ENCODE measurements at regions not wholly inside any gene's neighbourhood (a gene's known extent, or its start where the extent isn't known, plus 50 kb on each side); places are given as distances from the start of the nearest gene placed in this dataset.
"Not testable (repeated sequence)": the region's sequence is repeated elsewhere in the genome, so short reads cannot be mapped to it uniquely, and the experiment has no call there.

DNA sequence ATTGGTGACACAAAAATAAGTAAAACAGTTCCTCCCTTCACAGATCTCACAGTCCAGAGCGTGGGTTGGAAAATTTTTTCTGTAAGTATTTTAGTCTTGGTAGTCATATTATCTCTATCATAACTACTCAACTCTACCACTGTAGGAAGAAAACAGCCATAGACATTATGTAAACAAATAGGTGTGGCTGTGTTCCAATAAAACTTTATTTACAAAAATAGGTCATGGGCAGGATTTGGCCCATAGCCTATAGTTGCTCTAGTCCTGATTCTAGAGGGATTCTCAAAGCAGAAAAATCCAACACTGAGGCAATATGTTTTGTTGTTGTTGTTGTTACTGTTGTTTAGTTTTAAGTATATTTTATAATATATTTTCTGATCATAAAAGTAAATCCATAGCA, 206.1 kb upstream of the GADL1 start:
- FAIRE-seq (no peak), DNase-seq (ENCODE audit: low read depth) (no peak)
- TF ChIP-seq, protein P1, sequence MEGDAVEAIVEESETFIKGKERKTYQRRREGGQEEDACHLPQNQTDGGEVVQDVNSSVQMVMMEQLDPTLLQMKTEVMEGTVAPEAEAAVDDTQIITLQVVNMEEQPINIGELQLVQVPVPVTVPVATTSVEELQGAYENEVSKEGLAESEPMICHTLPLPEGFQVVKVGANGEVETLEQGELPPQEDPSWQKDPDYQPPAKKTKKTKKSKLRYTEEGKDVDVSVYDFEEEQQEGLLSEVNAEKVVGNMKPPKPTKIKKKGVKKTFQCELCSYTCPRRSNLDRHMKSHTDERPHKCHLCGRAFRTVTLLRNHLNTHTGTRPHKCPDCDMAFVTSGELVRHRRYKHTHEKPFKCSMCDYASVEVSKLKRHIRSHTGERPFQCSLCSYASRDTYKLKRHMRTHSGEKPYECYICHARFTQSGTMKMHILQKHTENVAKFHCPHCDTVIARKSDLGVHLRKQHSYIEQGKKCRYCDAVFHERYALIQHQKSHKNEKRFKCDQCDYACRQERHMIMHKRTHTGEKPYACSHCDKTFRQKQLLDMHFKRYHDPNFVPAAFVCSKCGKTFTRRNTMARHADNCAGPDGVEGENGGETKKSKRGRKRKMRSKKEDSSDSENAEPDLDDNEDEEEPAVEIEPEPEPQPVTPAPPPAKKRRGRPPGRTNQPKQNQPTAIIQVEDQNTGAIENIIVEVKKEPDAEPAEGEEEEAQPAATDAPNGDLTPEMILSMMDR (IDR thresholded peaks at IDR 0.05; ENCODE audit: insufficient read depth, low read length, severe bottlenecking), result no peak
- no peaks in the 10 kb centered on the region for H3K27me3 ChIP-seq (ENCODE audit: control insufficient read depth, insufficient read depth, low read length)
- H3K36me3 ChIP-seq (ENCODE audit: control insufficient read depth, insufficient read depth, low read length), result no peaks in the 10 kb centered on the region
- no peak overlapping the region for H3K4me3 ChIP-seq (ENCODE audit: low read depth, low read length)

DNA sequence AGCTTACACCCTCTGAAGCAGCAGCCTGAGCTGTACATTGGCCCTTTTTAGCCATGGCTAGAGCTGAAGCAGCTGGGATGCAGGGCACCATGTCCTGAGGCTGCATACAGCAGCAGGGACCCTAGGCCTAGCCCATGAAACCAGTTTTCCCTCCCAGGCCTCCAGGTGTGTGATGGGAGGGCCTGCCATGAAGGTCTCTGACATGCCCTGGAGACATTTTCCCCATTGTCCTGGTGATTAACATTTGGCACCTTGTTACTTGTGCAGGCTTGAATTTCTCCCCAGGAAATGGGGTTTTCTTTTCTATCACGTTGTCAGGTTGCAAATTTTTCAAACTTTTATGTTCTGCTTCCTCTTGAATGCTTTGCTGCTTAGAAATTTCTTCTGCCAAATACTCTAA, 206.8 kb upstream of the GADL1 start:
- H3K36me3 ChIP-seq (ENCODE audit: control insufficient read depth, insufficient read depth, low read length); FAIRE-seq; H3K27me3 ChIP-seq (ENCODE audit: control insufficient read depth, insufficient read depth, low read length); H3K4me3 ChIP-seq (ENCODE audit: low read depth, low read length): not testable (repeated sequence)
- peak; percentile 61 for DNase-seq (ENCODE audit: low read depth)

DNA sequence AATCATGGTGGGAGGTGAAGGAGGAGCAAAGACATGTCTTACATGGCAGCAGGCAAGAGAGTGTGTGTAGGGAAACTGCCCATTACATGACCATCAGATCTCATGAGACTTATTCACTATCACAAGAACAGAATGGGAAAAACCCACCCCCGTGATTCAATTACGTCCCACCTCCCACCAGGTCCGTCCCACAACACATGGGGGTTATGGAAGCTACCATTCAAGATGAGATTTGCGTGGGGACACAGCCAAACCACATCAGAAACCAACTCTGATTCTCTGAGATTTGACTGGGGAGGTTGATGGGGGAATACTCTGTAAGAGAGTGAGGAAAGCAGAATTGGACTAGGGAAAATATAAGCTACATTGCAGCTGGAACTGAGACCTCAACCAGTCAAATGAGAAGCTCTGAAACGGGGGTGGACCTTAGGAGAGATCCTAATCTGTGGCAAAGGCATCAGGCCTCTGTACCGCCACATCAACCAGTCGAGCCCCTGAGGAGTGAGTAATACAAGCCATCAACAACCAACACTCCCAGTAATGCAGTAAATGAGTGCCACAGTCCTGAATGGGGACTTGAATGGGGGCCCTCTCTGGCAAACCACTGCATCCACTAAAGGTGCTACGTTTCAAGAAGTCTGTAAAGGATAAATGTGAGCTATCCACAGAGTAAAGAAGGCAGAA, 207.9 kb upstream of the GADL1 start:
- Histone ChIP-seq H3K36me3 (ENCODE audit: control insufficient read depth, insufficient read depth, low read length) (no peaks in the 10 kb centered on the region), H3K27me3 (ENCODE audit: control insufficient read depth, insufficient read depth, low read length) (no peaks in the 10 kb centered on the region), H3K4me3 (ENCODE audit: low read depth, low read length) (no peak overlapping the region)
- no peak for DNase-seq (ENCODE audit: low read depth)
- TF ChIP-seq, protein P1 (IDR thresholded peaks at IDR 0.05; ENCODE audit: insufficient read depth, low read length, severe bottlenecking), result no peak
- no peak for FAIRE-seq

DNA sequence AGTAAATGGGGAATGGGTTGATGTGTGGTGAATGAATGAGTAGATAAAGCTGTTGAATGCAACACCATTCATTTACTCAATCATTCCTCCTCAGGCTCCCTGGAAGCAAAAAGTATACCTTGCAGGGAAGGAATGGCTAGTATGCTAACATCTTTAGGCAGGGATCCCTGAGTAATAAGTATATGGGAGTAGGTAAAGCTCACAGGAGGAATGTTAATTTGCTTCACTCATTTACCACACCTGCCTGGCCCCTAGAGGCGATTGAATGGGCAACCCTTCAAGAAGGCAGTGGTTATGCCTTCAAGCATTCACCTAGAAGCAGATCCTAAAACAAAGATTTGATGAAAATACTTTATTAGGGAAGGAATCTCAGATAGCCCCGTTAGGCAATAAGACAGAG, 208.7 kb upstream of the GADL1 start:
- Histone ChIP-seq H3K36me3 (ENCODE audit: control insufficient read depth, insufficient read depth, low read length) (no peaks in the 10 kb centered on the region), H3K27me3 (ENCODE audit: control insufficient read depth, insufficient read depth, low read length) (no peaks in the 10 kb centered on the region), H3K4me3 (ENCODE audit: low read depth, low read length) (no peak overlapping the region)
- FAIRE-seq (no peak), DNase-seq (ENCODE audit: low read depth) (no peak)
- TF ChIP-seq, protein P1 (IDR thresholded peaks at IDR 0.05; ENCODE audit: insufficient read depth, low read length, severe bottlenecking), result no peak

DNA sequence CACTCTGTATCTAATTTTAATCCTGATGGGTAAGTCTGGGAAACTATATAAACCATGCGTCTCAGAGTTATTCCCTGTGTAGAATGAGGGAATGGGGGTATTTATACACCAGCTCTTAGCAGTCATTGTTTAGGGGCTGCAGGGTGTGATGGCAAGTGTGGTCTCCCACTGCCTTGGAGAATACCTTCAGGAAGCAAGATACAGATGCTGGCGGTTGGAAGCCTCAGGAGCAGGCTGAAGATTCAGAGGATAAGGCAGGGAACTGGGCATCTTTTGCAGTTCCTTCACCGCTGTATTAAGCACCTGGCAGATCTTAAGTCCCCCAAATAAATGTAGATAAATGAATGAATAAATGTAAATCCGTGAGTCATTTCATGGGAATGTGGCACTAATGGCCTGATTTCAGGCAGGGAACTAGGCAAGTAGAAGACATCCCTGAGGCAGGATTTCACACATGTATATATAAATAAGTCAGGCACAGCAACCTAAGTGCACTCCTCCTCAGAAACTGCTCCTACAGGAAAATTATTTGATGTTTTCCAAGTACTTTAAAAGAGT, 209.2 kb upstream of the GADL1 start:
- DNase-seq (ENCODE audit: low read depth), result peak; percentile 37
- TF ChIP-seq, protein P1 (IDR thresholded peaks at IDR 0.05; ENCODE audit: insufficient read depth, low read length, severe bottlenecking), result no peak
- H3K4me3 ChIP-seq (ENCODE audit: low read depth, low read length), result no peak overlapping the region
- H3K27me3 ChIP-seq (ENCODE audit: control insufficient read depth, insufficient read depth, low read length), result no peaks in the 10 kb centered on the region
- no peak for FAIRE-seq
- H3K36me3 ChIP-seq (ENCODE audit: control insufficient read depth, insufficient read depth, low read length), result no peaks in the 10 kb centered on the region

DNA sequence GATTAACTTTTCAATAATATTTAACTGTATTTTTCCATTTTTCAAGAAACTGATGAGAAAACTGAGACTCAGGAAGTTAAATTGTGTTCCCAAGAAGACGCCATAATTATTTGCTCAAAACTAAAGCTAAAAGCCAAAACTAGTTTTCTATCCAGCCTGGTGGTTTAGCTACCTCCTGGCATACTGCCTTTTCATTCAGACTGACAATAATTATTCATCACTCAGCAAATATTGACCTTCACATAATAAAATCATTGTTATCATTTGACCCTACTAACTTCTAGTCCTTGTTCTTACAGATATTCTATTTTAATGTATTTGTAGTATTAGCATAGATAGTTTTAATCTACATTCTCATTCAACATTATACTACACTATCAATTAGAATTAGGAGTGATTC, 210.6 kb upstream of the GADL1 start:
- FAIRE-seq (no peak), DNase-seq (ENCODE audit: low read depth) (no peak)
- Histone ChIP-seq H3K4me3 (ENCODE audit: low read depth, low read length) (no peak overlapping the region), H3K27me3 (ENCODE audit: control insufficient read depth, insufficient read depth, low read length) (no peaks in the 10 kb centered on the region), H3K36me3 (ENCODE audit: control insufficient read depth, insufficient read depth, low read length) (no peaks in the 10 kb centered on the region)
- TF ChIP-seq, protein P1 (IDR thresholded peaks at IDR 0.05; ENCODE audit: insufficient read depth, low read length, severe bottlenecking), result no peak

Data from bronchial epithelial cell (primary cell).